HEK293 (cell line): ENCODE measurements at regions not wholly inside any gene's neighbourhood (a gene's known extent, or its start where the extent isn't known, plus 50 kb on each side); places are given as distances from the start of the nearest gene placed in this dataset.

Source experiments
- CTCF ChIA-PET: fragments of 350-600 bp; formaldehyde crosslinking; extraction: SDS; loops from one replicate; lab custom pipeline; 2021; ENCODE audit warnings: antibody characterized with exemption; lab: Yijun Ruan, JAX
- POLR2A ChIA-PET: fragments of 300-600 bp; formaldehyde crosslinking; extraction: SDS; loops from one replicate; lab custom pipeline; 2020; ENCODE audit warnings: antibody characterized with exemption, inconsistent platforms; lab: Yijun Ruan, JAX
- H3K27ac ChIP-seq: fragments of 200-500 bp; sonication (Bioruptor generic); 2 replicates; pipeline ENCODE4 v1.5.1; 2014; ENCODE audit warnings: low read depth, low read length, control low read depth, inconsistent platforms; ENCODE audit errors: extremely low read depth
- H3K36me3 ChIP-seq, 2 experiments: fragments of 200-500 bp in 1 of 2; sonication (Bioruptor generic) in 1 of 2; 1 replicate in 1 of 2; 2 replicates in 1 of 2; pipeline ENCODE4 v1.5.1; 2014 to 2017; ENCODE audit warnings: inconsistent platforms in 2 of 2, low read length in 2 of 2; ENCODE audit not compliant: control insufficient read depth in 2 of 2, insufficient read depth in 1 of 2
- H3K4me1 ChIP-seq: fragments of 200-500 bp; sonication (Bioruptor generic); 2 replicates; pipeline ENCODE4 v1.5.1; 2014; ENCODE audit warnings: mild to moderate bottlenecking, low read length, inconsistent platforms; ENCODE audit not compliant: control insufficient read depth, insufficient read depth
- H3K4me3 ChIP-seq: 2 replicates; pipeline ENCODE4 v1.5.1; 2011; ENCODE audit warnings: low read depth, mild to moderate bottlenecking, control low read depth, low read length, moderate library complexity
- H3K9me3 ChIP-seq: fragments of 200-500 bp; sonication (Bioruptor generic); 2 replicates; pipeline ENCODE4 v1.5.1; 2014; ENCODE audit warnings: low read depth, low read length, inconsistent platforms; ENCODE audit not compliant: control insufficient read depth, insufficient read depth
- HOXC10 ChIP-seq: sonication (generic); formaldehyde crosslinking; IDR thresholded peaks from 2 replicates; pipeline ENCODE4 v1.8.1; 2023; ENCODE audit warnings: mild to moderate bottlenecking, missing genetic modification reagents
- KLF7 ChIP-seq: fragments of 450-650 bp; formaldehyde crosslinking; IDR thresholded peaks from 2 replicates; pipeline ENCODE4 v1.5.1; 2016; ENCODE audit warnings: missing biosample characterization, missing genetic modification characterization, borderline replicate concordance
- TCF7L2 ChIP-seq: IDR thresholded peaks from 2 replicates; pipeline ENCODE4 v1.6.1; 2011; ENCODE audit warnings: low read depth, mild to moderate bottlenecking, inconsistent platforms, low read length, moderate library complexity, borderline replicate concordance
- ZBTB1 ChIP-seq: fragments of 450-650 bp; formaldehyde crosslinking; IDR thresholded peaks from 2 replicates; pipeline ENCODE4 v1.5.1; 2016; ENCODE audit warnings: missing biosample characterization, missing genetic modification characterization
- ZIC2 ChIP-seq: fragments of 450-650 bp; formaldehyde crosslinking; IDR thresholded peaks from 2 replicates; pipeline ENCODE4 v1.5.1; 2016; ENCODE audit warnings: missing biosample characterization, missing genetic modification characterization
- ZNF146 ChIP-seq: fragments of 450-650 bp; formaldehyde crosslinking; IDR thresholded peaks from 2 replicates; pipeline ENCODE4 v1.5.1; 2016; ENCODE audit warnings: missing biosample characterization, missing genetic modification characterization
- ZNF184 ChIP-seq: fragments of 450-650 bp; IDR thresholded peaks from 2 replicates; pipeline ENCODE4 v1.5.1; 2018; ENCODE audit warnings: missing biosample characterization, mild to moderate bottlenecking, missing genetic modification characterization
- ZNF23 ChIP-seq: fragments of 450-650 bp; formaldehyde crosslinking; IDR thresholded peaks from 2 replicates; pipeline ENCODE4 v1.5.1; 2016; ENCODE audit warnings: missing biosample characterization, missing genetic modification characterization, borderline replicate concordance
- ZNF248 ChIP-seq: fragments of 450-650 bp; formaldehyde crosslinking; IDR thresholded peaks from 2 replicates; pipeline ENCODE4 v1.5.1; 2017; ENCODE audit warnings: missing biosample characterization, missing genetic modification characterization
- ZNF335 ChIP-seq: fragments of 450-650 bp; formaldehyde crosslinking; conservative IDR thresholded peaks from 2 replicates; pipeline ENCODE4 v1.5.1; 2016; ENCODE audit warnings: missing biosample characterization, missing genetic modification characterization
- ZNF341 ChIP-seq: fragments of 450-650 bp; formaldehyde crosslinking; IDR thresholded peaks from 2 replicates; pipeline ENCODE4; 2016; ENCODE audit warnings: low read depth, missing biosample characterization, missing genetic modification characterization
- ZNF394 ChIP-seq: fragments of 450-650 bp; formaldehyde crosslinking; IDR thresholded peaks from 2 replicates; pipeline ENCODE4 v1.5.1; 2016; ENCODE audit warnings: missing biosample characterization, missing genetic modification characterization, mild to moderate bottlenecking, moderate library complexity, borderline replicate concordance
- ZNF600 ChIP-seq: fragments of 450-650 bp; formaldehyde crosslinking; IDR thresholded peaks from 2 replicates; pipeline ENCODE4 v1.5.1; 2016; ENCODE audit warnings: missing biosample characterization, missing genetic modification characterization
- ZNF623 ChIP-seq: fragments of 450-650 bp; formaldehyde crosslinking; IDR thresholded peaks from 2 replicates; pipeline ENCODE4 v1.5.1; 2016; ENCODE audit warnings: missing biosample characterization, missing genetic modification characterization
- ZNF785 ChIP-seq: fragments of 450-650 bp; formaldehyde crosslinking; IDR thresholded peaks from 2 replicates; pipeline ENCODE4 v1.5.1; 2016; ENCODE audit warnings: missing biosample characterization, missing genetic modification characterization
- TF ChIP-seq, protein P1 (sequence below): fragments of 450-650 bp; formaldehyde crosslinking; IDR thresholded peaks from 2 replicates; pipeline ENCODE4 v1.5.1; 2016; ENCODE audit warnings: missing biosample characterization, missing genetic modification characterization
- TF ChIP-seq, protein P2 (sequence below): fragments of 450-650 bp; formaldehyde crosslinking; IDR thresholded peaks from 2 replicates; pipeline ENCODE4 v1.5.1; 2017; ENCODE audit warnings: missing biosample characterization, missing genetic modification characterization

DNA sequence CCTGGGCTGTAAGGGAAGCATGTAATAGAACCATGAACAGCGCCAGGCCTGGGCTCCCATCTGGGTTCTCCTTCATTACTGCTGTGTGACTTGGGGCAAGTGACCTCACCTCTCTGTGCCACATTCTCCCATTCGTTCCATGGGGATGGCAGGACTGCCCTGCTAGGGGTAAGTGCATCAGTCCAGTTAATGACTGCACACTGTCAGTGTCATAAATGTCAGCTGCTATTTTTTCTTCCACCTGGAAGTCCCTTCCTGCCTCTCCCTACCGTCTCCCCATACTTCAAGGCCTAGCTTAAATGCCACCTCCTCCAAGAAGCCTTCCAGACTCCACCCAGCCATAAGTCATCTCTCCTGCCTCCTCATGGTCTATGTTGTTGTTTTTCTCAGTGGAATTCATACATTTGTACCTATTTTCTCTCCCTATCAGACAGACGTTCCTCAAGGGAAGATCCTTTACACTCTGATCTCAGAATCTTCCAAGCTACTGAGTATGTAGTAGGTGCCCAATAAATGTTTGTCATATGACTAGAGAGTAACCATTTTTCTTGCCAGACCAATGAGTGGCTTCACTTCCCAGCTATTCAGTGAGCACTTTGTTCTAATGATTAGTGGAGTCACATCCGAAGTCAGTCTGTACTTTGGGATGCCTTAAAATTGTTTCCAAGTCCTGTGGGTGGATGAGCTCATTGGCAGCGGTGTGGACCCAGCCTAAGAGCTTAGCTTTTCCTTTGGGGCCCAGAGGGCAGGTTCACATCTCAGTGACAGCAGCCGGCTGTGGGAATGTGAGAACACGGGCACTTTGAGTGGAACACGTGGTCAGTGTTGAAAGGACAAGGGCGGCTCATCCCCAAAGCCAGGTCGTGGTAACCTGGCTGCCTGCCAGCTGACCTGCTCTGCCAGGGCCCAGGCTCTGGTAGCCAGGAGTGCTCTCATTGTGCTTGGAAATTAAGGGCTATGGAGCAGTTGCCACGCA lies 147.5 kb upstream of the GSE1 start (continued):
- no peak for TF ChIP-seq ZNF394 (tag by site-specific recombination)
- TF ChIP-seq ZNF600 (tag by site-specific recombination): 0 out of 2 replicates have a peak, but pooled peaks have one; percentile 33
- TF ChIP-seq KLF7 (tag by site-specific recombination): no peak
- no peak for TF ChIP-seq ZNF248 (tag by site-specific recombination)

DNA sequence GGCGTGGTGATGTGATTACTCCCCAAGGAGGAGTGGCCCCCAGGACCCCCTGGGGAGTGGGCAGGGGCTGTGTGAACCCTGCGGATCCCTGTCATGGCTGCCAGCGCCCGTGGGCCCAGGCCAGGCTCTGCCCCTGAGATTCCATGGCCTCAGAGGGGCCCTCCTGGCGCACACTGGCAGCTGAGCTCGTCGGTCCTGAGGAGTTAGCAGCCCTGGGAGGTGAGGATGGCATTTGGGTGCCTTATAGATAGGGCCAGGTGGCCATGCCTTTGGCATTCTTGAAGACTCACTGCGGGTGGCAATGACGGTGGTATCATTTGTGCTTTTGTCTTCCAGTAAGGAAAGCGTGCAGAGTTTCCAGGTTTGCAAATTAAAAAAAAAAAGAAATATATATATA lies 146.8 kb upstream of the GSE1 start:
- ChIA-PET CTCF (interaction anchor here (0.6 to 1.9 kb wide), 5 partner anchors 15 to 47 kb away, joined by 3 to 6 read pairs (median 3); no protein-coding TSS in a partner anchor), POLR2A (interaction anchor here (0.6 to 0.7 kb wide), 2 partner anchors 88 to 684 kb away, joined by 3 to 6 read pairs; no protein-coding TSS in a partner anchor)
- no peaks in the 10 kb centered on the region for H3K36me3 ChIP-seq
- H3K4me3 ChIP-seq: no peak overlapping the region
- H3K4me1 ChIP-seq: peaks cover 6% of the 10 kb centered on the region
- no peak overlapping the region for H3K27ac ChIP-seq
- no peaks in the 10 kb centered on the region for H3K9me3 ChIP-seq
- TF ChIP-seq ZBTB1 (tag by site-specific recombination): no peak
- TF ChIP-seq ZNF146 (tag by site-specific recombination): no peak
- TF ChIP-seq ZNF184: no peak
- no peak for TF ChIP-seq ZNF623 (tag by site-specific recombination)
- TF ChIP-seq, protein P1, sequence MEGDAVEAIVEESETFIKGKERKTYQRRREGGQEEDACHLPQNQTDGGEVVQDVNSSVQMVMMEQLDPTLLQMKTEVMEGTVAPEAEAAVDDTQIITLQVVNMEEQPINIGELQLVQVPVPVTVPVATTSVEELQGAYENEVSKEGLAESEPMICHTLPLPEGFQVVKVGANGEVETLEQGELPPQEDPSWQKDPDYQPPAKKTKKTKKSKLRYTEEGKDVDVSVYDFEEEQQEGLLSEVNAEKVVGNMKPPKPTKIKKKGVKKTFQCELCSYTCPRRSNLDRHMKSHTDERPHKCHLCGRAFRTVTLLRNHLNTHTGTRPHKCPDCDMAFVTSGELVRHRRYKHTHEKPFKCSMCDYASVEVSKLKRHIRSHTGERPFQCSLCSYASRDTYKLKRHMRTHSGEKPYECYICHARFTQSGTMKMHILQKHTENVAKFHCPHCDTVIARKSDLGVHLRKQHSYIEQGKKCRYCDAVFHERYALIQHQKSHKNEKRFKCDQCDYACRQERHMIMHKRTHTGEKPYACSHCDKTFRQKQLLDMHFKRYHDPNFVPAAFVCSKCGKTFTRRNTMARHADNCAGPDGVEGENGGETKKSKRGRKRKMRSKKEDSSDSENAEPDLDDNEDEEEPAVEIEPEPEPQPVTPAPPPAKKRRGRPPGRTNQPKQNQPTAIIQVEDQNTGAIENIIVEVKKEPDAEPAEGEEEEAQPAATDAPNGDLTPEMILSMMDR: no peak
- TF ChIP-seq HOXC10 (CRISPR knock-in tag): no peak
- no peak for TF ChIP-seq TCF7L2
- no peak for TF ChIP-seq ZNF341 (tag by site-specific recombination)
- TF ChIP-seq, protein P2, sequence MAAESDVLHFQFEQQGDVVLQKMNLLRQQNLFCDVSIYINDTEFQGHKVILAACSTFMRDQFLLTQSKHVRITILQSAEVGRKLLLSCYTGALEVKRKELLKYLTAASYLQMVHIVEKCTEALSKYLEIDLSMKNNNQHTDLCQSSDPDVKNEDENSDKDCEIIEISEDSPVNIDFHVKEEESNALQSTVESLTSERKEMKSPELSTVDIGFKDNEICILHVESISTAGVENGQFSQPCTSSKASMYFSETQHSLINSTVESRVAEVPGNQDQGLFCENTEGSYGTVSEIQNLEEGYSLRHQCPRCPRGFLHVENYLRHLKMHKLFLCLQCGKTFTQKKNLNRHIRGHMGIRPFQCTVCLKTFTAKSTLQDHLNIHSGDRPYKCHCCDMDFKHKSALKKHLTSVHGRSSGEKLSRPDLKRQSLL: no peak

DNA sequence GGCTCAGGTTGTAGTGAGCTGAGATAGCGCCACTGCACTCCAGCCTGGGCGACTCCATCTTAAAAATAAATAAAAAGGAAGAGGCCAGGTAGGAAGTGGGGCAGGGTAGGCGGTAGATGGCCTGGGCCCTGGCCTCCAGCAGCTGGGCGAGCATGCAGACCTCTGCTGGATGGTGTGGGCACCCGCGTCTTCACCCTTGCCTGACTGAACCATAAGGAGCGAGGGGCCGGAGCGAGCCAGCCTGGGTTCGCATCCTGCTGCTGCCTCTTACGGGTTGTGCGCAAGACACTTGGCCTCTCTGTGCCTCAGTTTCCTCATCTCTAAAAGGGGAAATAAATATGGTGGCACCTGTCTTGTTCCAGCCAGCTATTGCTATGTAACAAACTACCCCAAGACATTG lies 146.1 kb upstream of the GSE1 start:
- ChIA-PET POLR2A (no interaction called here), CTCF (interaction anchor here (0.8 to 1.7 kb wide), 2 partner anchors 45 to 62 kb away, joined by 3 to 5 read pairs; no protein-coding TSS in a partner anchor)
- Histone ChIP-seq H3K4me1 (peaks cover 7% of the 10 kb centered on the region; the same call in 1 of the 2 replicates), H3K36me3 (no peaks in the 10 kb centered on the region), H3K27ac (no peak overlapping the region), H3K9me3 (no peaks in the 10 kb centered on the region), H3K4me3 (no peak overlapping the region)
- no peak for TF ChIP-seq ZNF785
- no peak for TF ChIP-seq ZNF23 (tag by site-specific recombination)

DNA sequence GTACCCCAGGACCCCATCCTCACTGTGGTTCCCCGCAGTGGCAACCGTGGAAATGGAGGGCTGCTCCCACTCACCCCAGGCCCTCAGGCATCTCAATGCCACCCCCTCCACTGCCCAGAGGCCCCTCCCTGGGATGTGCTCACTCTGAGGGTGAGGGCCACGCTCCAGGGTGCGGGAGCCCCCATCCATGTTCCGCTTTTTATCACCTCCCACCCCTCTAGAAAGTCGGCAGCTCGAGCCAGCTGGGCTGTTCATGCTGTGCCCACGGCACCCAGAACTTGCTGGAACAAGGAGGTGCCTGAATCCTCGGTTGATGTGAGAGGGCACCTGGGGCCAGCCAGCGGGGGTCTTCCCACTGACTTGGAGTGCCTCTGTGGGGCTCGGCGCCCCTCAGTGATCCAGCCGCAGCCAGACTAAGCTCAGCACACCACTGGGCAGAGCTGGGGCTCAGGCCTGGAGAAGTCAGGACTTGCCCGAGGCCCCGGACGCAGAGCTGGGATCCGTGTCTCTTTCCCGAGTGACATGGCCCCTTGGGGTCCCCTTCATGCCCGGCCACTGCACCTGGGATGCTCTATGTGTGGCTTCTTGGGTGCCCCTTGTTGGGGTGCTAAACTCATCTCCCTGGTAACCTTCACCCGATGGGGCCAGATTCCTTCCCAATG lies 143.1 kb upstream of the GSE1 start:
- ChIA-PET POLR2A (interaction anchor here (1.0 kb wide), 1 partner anchor 87 kb away, joined by 3 read pairs; no protein-coding TSS in a partner anchor), CTCF (interaction anchor here (0.6 to 2.5 kb wide), 2 partner anchors 18 to 141 kb away, joined by 3 to 5 read pairs; no protein-coding TSS in a partner anchor)
- no peaks in the 10 kb centered on the region for H3K9me3 ChIP-seq
- H3K4me3 ChIP-seq: no peak overlapping the region
- no peak overlapping the region for H3K27ac ChIP-seq
- H3K36me3 ChIP-seq: no peaks in the 10 kb centered on the region
- peaks cover 7% of the 10 kb centered on the region for H3K4me1 ChIP-seq
- TF ChIP-seq ZIC2 (tag by site-specific recombination) (peak; percentile 72), ZNF335 (no peak)
